ENCODE measurements at regions not wholly inside any gene's neighbourhood (a gene's known extent, or its start where the extent isn't known, plus 50 kb on each side); places are given as distances from the start of the nearest gene placed in this dataset.
"Not testable (repeated sequence)": the region's sequence is repeated elsewhere in the genome, so short reads cannot be mapped to it uniquely, and the experiment has no call there.

DNA sequence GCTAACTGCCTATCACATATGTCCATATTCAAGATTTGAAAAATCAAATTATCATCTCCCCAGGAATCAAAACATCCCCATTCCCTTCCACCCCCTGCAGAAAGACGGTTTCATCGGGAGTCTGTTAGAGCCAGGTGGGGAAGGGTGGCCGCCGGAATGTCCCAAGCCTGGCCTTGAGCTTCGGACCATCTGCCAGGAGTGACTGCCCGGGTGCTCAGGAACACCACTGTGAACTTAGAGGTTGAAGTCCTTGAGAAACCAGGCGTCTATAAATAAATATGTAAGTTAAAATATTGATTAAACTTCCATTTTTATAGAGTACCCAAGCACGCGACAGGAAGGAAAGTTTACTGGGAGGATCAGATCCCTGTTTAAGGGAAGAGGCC is 250.8 kb downstream of the DLL1 start:
- DNase-seq: no peak

DNA sequence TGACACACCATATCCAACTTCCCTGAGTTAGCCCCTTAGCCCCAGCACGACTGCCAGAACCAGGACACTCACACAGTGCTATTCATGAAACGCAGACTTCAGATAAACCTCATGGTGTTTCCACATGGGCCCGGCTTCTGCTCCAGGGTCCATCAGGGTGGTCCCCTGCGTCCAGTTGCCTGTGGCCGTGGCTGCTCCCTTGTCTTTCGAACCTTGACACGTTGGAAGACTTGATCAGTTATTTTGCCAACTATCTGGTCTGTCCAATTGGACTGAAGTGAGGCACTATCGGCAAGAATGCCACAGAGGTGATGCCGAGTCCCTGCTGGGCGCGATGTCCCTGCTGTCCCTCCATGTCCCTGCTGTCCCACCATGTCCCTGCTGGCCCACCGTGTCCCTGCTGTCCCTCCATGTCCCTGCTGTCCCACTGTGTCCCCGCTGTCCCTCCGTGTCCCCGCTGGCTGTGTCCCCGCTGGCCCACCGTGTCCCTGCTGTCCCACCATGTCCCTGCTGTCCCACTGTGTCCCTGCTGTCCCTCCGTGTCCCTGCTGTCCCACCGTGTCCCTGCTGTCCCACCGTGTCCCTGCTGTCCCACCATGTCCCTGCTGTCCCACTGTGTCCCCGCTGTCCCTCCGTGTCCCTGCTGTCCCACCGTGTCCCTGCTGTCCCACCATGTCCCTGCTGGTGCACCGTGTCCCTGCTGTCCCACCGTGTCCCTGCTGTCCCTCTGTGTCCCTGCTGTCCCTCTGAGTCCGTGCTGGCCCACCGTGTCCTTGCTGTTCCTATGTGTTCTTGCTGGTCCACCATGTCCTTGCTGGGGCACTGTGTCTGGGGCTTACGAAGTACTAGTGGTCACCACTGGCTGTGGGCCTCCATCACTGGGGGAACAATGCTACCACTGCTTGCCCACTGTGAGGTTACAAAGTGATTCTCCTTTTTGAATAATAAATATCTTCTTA is 251.4 kb downstream of the DLL1 start:
- no peak for DNase-seq

DNA sequence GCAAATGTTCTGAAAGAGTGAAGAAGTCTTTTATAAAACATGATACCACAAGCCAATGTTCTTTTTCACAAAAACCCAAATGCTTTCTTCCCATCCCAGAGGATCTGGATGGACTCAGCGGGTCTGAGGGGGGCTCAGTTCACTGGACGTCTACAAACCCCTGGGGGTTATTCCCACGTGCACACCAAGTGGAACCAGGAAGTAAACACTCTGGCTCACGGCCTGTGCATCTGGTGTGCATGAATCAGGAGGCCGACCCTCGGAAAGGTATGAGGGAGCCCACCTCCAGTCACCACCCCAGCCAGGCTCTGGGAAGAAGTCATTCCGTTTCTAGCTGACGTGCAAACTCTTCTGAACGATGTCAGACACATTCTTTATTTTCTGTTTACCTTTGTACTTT is 252.2 kb downstream of the DLL1 start:
- no peak for DNase-seq

DNA sequence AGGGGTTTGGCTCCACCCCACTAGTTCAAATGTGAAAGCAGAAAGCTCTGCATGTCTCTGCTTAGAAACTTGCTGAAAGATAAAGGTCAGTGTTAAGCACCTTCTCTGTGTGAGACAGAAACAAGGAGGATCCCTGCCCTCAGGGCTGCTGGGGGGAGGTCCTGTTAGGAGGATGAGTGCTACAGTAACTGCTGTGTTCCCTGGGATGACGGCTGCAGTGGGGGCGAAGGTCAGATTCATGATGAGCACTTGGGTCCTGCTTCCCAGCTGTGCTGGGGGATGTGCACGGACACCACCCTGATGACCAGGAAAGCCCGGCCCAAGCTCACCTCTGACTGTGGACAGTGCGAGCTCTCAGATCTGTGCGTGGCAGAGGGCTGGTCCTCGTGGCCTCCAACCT is 252.6 kb downstream of the DLL1 start:
- DNase-seq: no peak

DNA sequence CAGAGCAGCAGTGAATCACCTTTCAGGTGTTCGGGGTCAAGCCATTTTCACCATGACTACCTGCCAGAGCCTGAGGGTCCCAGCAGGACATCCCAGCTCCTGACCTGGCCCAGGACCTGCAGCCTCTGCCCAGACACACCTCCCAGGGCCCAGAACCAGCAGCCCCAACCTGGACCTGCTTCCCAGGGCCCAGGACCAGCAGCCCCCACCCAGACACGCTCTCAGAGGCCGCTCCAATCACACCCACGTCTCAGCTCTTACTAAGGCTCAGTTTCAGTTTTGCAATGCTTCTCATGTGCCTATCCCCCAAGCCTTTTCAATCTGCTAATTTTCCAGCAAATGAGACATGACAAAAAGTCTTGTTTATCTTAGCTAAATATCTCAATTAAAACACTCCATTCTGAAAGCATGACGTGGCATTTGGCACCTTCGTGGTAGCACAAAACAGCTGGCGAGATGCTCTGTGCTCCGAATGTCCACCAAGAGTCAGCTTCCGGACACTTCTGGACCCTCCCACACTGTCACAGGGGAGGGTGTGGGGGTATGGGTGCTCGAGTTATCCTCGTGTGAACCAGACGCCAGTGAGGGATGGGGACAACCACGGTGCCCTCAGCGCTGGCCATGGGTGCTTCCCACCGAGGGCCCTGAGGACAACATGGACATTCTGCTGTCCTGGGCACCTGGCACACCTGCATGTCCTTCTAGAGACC is 253.2 kb downstream of the DLL1 start:
- no peak for DNase-seq

DNA sequence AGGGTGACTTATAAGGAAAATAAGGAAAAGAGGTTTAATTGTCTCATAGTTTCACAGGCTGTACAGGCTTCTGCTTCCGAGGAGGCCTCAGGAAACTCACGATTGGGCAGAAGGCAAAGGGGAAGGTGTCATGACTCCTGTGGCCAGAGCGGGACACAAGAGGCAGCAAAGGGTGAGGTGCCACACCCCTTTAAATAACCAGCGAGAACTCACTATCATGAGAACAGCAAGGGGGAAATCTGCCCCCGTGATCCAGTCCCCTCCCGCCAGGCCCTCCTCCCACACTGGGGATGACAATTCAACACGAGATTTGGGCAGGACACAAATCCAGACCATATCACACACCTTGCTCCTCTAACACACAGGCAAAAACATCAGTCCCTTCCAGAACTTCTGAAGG is 254.0 kb downstream of the DLL1 start:
- DNase-seq: no peak

DNA sequence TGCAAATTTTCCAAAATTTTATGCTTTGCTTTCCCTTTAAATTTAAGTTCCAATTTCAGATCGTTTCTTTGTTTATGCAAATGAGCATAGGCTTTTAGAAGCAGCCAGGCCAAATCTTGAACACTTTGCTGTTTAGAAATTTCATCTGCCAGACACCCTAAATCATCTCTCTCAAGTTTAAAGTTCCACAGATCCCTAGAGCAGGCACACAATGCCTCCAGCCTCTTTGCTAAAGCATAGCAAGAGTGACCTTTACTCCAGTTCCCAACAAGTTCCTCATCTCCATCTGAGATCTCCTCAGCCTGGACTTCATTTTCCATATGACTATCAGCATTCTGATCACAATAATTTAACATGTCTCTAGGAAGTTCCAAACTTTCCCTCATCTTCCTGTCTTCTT is 254.5 kb downstream of the DLL1 start:
- not testable (repeated sequence) for DNase-seq

DNA sequence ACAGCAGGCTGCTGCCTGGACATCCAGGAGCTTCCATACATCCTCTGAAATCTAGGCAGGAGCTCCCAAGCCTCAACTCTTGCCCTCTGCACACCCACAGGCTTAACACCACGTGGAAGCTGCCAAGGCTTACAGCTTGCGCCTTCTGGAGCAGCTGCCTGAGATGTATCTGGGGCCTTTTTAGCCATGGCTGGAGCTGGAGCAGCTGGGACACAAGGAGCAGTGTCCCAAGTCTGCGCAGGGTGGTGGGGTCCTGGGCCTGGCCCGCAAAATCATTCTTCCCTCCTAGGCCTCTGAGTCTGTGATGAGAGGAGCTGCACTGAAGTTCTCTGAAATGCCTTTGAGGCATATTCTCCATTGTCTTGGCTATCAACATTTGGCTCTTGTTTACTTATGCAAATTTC is 255.0 kb downstream of the DLL1 start:
- no peak for DNase-seq

DNA sequence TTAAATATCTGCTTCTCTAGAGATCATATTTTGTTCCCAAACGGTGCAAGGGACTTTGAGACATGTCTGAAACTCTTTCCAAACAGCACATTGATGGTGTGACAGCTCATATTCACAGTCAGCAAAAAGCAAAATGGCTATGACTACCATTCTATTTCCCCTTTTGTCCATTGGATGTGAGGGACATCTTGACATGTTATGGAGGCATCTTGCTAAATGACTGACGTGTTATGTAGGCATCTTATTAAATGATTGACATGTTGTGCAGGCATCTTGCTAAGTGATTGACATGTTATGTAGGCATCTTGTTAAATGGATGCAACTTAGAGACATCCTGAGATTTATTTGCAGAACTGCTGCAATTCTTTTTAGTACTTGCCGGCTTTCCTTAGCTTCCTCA is 255.8 kb downstream of the DLL1 start:
- DNase-seq: no peak

DNA sequence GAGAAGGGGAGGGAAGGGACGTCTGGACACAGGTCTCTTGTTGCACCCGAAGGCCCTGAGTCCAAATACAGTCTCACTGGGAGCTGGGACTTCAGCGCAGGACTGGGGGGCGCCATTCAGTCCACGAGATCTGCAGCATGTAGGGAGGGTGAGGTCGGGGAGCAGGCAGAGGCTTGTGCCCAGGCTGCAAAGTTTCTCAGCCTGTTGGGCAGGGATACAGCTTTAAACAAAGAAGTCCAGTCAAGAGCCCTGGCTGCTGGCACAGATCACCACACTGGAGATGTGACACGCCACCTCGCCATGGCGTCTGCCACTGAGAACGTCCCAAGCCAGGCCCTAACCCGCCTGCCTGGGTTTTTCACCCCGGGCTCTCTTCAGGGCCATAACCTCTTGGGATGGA is 256.6 kb downstream of the DLL1 start:
- DNase-seq: no peak

DNA sequence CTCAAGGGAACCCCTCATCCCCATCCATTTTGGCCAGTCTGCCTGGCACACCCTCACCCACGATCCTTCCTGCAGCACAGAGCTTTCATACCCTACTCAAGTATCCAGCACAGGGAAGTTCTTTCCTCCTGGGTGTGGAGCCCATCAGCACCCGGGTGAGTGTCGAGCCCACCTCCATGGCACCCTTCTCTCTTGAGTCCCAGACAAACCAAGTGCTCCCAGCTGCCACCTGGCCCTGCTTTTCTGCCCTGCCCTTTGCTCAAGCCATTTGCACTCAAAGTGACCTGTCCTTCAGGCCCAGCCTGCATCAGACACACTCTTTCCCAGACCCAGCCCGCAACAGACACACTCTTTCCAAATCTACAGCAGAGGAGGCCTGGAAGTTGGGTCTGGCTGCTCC is 257.2 kb downstream of the DLL1 start:
- no peak for DNase-seq

DNA sequence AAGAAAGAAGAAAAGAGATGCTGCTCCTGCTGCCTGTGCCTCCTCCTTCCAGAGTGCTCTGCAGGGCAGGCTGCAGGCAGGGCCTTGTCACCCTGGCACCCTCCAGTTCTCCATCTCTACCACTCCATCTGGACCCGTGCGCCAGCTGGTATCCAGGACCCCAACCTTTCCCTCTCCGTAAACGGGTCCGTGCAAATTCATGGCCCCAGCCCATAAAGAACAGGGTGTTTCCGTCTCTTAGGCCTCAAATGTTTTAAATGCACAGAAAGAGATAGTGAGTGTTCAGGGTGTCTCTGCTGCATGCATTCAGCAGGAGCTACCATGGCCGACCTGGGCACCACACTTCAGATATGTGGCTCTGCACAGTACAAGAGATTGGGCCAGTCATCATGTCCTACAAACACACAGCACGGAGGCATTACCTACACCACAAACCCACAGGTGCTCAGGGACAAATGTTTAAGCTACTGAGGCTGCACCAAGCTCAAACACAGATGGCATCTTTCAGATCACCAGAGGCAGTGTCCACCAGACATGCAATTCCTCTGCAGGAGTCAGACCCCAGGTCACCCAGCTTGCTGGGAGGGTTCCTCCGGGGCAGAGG is 258.1 kb downstream of the DLL1 start:
- no peak for DNase-seq

DNA sequence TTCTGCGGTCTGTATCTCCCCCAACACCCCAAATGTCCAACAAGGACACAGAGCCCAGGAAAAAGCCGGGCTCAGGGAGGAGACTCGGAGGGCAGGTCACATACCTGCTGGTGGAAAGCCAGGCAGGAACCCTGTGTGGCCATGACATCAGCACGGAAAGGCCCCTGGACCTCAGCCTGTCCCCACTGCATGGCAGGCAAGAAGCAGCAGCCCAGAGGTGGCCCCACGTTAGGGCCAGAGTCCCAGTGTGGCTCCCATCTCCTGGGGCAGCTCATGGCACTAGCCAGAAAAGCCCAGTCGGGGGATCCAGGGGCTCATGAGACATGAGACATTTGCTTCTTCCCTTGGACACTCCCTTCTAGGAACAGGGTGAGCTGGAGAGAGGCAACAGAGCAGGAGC is 258.7 kb downstream of the DLL1 start:
- no peak for DNase-seq

DNA sequence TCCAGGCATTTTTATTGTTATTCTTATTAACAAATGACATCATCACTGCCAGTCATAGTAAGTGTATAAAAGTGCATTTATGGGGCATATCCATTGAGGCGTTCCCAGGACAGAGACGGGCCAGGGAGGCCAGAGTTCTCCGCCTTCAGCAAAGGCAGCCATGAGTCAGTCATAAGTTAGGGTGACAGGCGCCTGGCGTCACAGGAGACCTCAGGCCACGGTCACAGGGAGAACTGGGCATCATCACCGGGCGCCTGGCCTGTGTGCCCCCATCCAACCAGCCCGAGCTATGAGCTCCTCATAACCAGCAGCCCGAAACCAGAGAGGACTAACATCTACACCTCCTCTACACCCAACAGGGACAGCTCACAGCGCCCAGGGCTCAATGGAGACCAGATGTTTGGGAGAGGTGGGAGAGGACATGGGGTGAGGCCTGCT is 259.2 kb downstream of the DLL1 start:
- no peak for DNase-seq

DNA sequence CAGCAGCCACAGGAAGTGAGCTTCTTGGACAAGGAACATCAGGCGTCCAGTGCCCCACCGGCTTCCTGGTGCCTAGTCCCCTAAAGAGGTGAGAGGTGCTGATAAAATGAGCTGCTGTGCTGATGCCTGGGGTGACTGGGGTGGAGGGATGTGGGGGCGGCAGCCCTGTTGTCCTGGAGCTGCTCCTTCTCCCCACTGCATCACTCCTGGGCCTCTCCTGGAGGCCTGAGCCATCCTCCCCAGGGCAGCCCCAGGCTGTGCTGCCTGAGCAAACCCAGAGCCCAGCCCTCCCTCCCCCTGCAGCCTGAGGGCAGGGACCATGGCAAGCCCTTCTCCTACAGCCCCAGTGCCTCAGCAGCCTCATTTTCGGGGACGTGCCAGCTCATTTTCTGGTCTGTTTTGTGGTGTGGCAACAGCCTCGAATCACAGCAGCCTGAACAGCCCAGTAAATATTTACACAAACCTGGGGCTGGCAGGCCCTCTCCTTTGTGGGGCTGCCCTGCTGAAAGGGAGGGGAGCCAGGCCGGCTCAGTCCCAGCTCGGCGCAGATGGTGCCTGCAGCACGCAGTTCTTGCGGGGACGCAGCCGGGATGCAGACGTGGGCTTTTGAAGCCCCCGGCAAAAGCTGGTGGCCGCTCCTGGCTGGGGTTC is 259.9 kb downstream of the DLL1 start:
- DNase-seq: no peak

DNA sequence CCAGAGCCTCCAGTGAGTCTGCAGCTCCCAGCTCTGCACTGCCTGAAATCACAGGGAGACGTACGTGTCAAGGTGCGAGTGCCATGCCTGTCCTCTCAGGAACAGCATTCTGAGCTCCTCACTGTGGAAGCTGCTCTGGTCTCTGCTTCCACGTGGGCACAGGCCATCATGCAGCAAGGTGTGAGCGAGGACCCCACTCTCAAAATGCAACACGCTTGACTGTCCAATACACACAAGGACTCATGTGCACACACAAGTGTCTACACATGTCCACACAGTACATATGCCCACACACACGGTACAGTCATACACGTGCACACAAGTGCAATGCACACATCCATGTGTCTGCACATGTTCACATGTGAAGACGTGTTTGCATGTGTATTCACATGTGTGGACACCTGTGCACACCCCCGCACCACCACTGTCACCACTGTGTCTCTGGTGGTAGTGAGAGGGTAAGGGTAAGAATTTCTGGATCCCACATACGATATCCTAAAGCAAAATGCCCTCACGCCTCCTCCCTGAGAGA is 260.5 kb downstream of the DLL1 start:
- no peak for DNase-seq

DNA sequence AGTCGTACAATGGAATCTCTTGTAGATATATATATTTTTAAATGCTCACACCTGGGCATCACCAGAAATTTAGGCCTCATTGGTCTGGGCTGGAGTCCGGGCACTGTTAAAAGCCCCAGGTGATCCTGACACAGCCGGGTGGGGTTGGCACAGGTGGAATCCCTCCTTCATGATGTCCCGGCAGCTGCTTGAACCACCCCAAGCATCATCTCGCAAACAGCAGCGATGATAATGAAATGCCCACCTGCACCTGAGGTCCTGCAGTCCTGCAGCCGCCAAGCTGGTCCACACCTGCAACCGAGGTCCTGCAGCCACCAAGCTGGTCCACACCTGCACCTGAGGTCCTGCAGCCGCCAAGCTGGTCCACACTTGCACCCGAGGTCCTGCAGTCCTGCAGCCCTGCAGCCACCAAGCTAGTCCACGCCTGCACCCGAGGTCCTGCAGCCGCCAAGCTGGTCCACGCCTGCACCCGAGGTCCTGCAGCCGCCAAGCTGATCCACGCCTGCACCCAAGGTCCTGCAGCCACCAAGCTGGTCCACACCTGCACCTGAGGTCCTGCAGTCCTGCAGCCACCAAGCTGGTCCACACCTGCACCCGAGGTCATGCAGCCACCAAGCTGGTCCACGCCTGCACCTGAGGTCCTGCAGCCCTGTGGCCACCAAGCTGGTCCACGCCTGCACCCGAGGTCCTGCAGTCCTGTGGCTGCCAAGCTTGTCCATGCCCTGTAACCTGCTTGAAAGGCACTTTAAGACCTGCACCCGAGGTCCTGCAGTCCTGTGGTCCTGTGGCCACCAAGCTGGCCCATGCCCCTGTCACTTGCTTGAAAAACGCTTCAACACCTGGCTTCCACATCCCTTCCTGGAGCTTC is 261.2 kb downstream of the DLL1 start:
- DNase-seq: no peak

DNA sequence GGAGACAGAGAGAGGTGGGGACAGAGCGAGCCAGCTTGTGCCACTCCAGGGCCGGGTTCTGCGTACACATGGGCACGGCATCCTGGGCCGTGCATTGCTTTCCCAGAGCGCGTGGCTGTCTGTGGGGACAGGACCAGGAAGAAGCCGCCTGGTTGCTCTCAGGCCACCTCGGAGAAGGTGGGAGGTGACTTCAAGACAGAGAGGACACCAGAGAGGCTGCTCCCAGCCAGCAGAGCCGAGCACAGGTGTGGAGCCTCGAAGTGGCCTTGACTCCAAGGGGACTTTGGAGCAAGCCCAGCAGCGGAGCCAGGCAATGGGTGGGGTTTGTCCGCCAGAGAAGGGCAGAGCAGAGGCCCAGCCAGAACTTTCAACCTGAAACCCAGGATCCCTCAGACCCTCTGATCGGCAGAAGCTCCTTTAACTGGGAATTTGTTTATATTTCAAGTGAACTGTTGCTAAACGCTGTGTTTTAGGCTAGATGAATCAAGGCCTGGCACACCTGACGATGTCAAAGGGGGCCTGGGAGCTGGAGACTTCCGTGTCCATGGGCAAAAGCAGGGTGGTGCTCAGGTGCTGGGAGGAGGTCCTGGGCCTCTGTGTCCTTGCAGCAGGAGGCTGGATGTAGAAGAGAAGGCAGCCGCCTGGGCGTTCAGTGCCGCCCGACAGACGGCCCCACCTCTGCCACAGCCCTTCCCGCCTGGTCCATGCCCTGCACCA is 262.1 kb downstream of the DLL1 start:
- DNase-seq: no peak

DNA sequence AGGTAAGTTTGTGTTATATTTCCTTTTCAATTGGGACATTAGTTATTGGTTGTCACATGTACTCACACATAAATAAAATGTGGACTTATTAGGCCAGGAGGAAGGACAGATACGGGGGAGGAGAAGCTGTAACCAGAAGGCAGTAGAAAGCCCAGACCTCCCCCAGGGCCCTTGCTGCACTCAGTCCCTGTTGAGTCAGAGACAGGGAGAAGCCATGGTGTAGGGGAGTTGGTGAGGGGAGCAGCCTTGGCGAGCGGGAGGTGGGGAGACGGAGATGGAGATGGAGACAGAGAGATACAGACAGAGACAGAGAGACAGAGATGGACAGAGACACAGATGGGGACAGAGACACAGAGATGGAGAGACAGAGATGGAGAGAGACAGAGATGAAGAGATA is 263.2 kb downstream of the DLL1 start:
- no peak for DNase-seq

DNA sequence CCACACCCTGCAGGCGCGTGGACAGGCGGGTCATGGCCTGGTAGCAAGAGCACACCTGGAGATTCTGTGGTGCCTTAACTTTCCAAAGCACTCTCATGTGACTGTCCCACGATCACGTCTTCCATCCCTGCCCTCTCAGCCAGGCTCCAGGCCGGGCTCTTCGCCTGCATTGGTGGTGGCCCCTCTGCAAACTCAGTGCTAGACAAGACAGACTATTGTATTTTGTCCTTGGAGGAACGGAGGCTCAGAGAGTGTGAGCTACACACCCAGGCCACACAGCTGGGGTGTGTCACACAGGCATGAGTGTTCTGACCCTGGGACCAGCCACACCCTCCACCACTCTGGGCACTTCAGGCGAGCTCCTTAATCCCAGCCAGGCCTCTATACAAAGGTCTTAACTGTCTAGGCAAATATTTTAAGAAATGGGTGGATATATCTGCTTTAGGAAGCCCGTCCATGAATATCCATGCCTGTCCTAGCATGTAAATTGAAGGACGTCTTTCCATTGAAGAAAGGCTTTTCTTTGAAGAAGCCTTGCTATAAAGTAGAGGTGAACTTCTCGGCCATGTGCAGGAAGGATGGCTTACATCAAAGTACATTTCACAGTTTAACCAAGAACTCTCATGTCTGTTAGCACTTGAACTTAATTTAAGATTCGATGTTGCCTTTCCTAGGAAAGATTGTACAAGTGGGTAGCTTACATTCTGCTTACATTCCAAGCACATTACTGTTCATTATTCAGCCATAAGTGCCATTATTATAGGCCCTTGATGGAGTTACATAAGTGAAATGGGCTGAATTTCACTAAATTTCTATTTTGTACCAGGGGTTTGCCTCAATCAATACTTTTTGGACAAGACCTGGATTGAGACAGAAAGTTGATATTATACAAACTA is 263.9 kb downstream of the DLL1 start:
- peak; percentile 34 for DNase-seq

Data from hematopoietic multipotent progenitor cell treated with erythropoietin and hydrocortisone succinate and interleukin-3 and kit ligand, for 8 days (in vitro differentiated cells).